ENCODE measurements at regions not wholly inside any gene's neighbourhood (a gene's known extent, or its start where the extent isn't known, plus 50 kb on each side); places are given as distances from the start of the nearest gene placed in this dataset.
"Not testable (repeated sequence)": the region's sequence is repeated elsewhere in the genome, so short reads cannot be mapped to it uniquely, and the experiment has no call there.

GRCh38 chr2:113333735-113334134, 55.0 kb upstream of the PAX8 start:
- peaks cover 16 to 24% of the 10 kb centered on the region in 2 donors for H3K4me1 ChIP-seq (replicated peaks in 1 of 2)
- WGBS, 10 experiments: 0 to 87% (median 60%) methylated on average over 1 to 4 of the region's 5 CpGs; no CpG with 5 or more reads in 1 of the 10 experiments
- H3K4me3 ChIP-seq; H3K27ac ChIP-seq; in situ Hi-C loops (cut with MboI; ENCODE audit: low pct_unique_long_range_greater_than_20kb in 2 of 9, low sequenced_read_pairs in 9 of 9, unreplicated experiment in 9 of 9): not testable (repeated sequence)
- ATAC-seq (replicated peaks in 6 of 8): peak in 3 of 8 experiments; percentile 11 to 19 (median 18)

- ATAC-seq (replicated peaks in 6 of 8): peak in 3 of 8 experiments; percentile 22 to 52 (median 46)
- WGBS, 10 experiments: 80 to 100% (median 93%) methylated on average over 1 to 3 of the region's 5 CpGs; no CpG with 5 or more reads in 3 of the 10 experiments
- H3K4me3 ChIP-seq; in situ Hi-C loops (cut with MboI; ENCODE audit: low pct_unique_long_range_greater_than_20kb in 2 of 9, low sequenced_read_pairs in 9 of 9, unreplicated experiment in 9 of 9); H3K27ac ChIP-seq: not testable (repeated sequence)
- H3K4me1 ChIP-seq (replicated peaks in 1 of 2): peaks cover 20 to 24% of the 10 kb centered on the region in 2 donors
These were observed 51.5 kb upstream of the PAX8 start for GRCh38 chr2:113330060-113330767.

- in situ Hi-C loops (cut with MboI; ENCODE audit: low pct_unique_long_range_greater_than_20kb in 2 of 9, low sequenced_read_pairs in 9 of 9, unreplicated experiment in 9 of 9); H3K4me3 ChIP-seq; H3K27ac ChIP-seq: not testable (repeated sequence)
- peak in 4 of 8 experiments; percentile 40 to 72 (median 68) for ATAC-seq (replicated peaks in 6 of 8)
- WGBS, 10 experiments: 0 to 100% (median 80%) methylated on average over 1 to 7 of the region's 9 CpGs
- H3K4me1 ChIP-seq (replicated peaks in 1 of 2): peaks cover 14 to 16% of the 10 kb centered on the region in 2 donors
These were observed 50.3 kb upstream of the PAX8 start for GRCh38 chr2:113328973-113329372.

GRCh38 chr2:113328572-113328971, 49.9 kb upstream of the PAX8 start:
- in situ Hi-C loops (cut with MboI; ENCODE audit: low pct_unique_long_range_greater_than_20kb in 2 of 9, low sequenced_read_pairs in 9 of 9, unreplicated experiment in 9 of 9); H3K27ac ChIP-seq; H3K4me3 ChIP-seq: not testable (repeated sequence)
- peaks cover 10 to 12% of the 10 kb centered on the region in 2 donors for H3K4me1 ChIP-seq (replicated peaks in 1 of 2)
- 29 to 100% methylated on average over 1 of the region's 1 CpG; no CpG with 5 or more reads in 8 of the 10 experiments for WGBS, 10 experiments
- peak in 2 of 8 experiments; percentile 5 to 7 for ATAC-seq (replicated peaks in 6 of 8)

Data from motor neuron (in vitro differentiated cells).